ENCODE measurements at regions not wholly inside any gene's neighbourhood (a gene's known extent, or its start where the extent isn't known, plus 50 kb on each side); places are given as distances from the start of the nearest gene placed in this dataset.

GRCh38 chr19:13573056-13573667 is 66.9 kb upstream of the CACNA1A start:
- H3K36me3 Mint-ChIP-seq (ENCODE audit: low read depth, unreplicated experiment): no peaks in the 10 kb centered on the region
- H3K4me1 Mint-ChIP-seq (ENCODE audit: low read depth, unreplicated experiment): no peaks in the 10 kb centered on the region
- no peaks in the 10 kb centered on the region for H3K36me3 ChIP-seq (ENCODE audit: insufficient read depth, low read length)
- no peak for DNase-seq (ENCODE audit: low read depth)
- peaks cover 8% of the 10 kb centered on the region for H3K9me3 ChIP-seq (ENCODE audit: insufficient read depth, low read depth, low read length)
- no peak overlapping the region for H3K4me3 Mint-ChIP-seq (ENCODE audit: unreplicated experiment)
- H3K27ac Mint-ChIP-seq (ENCODE audit: unreplicated experiment): no peak overlapping the region
- TF ChIP-seq, protein P1, sequence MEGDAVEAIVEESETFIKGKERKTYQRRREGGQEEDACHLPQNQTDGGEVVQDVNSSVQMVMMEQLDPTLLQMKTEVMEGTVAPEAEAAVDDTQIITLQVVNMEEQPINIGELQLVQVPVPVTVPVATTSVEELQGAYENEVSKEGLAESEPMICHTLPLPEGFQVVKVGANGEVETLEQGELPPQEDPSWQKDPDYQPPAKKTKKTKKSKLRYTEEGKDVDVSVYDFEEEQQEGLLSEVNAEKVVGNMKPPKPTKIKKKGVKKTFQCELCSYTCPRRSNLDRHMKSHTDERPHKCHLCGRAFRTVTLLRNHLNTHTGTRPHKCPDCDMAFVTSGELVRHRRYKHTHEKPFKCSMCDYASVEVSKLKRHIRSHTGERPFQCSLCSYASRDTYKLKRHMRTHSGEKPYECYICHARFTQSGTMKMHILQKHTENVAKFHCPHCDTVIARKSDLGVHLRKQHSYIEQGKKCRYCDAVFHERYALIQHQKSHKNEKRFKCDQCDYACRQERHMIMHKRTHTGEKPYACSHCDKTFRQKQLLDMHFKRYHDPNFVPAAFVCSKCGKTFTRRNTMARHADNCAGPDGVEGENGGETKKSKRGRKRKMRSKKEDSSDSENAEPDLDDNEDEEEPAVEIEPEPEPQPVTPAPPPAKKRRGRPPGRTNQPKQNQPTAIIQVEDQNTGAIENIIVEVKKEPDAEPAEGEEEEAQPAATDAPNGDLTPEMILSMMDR (IDR thresholded peaks at IDR 0.05; ENCODE audit: insufficient read depth, low read depth, low read length): no peak
- no peak for TF ChIP-seq EZH2 (IDR thresholded peaks at IDR 0.05; ENCODE audit: insufficient read depth, low read length)
- peaks cover 13% of the 10 kb centered on the region for H3K9me3 Mint-ChIP-seq (ENCODE audit: unreplicated experiment)
- H4K20me1 ChIP-seq (ENCODE audit: insufficient read depth, low read length): no peaks in the 10 kb centered on the region
- no peak overlapping the region for H3K27ac ChIP-seq (ENCODE audit: low read depth, low read length)
- no peak overlapping the region for H3K4me2 ChIP-seq (ENCODE audit: low read length)
- no peaks in the 10 kb centered on the region for H3K27me3 ChIP-seq (ENCODE audit: insufficient read depth, low read length)
- no peaks in the 10 kb centered on the region for H3K79me2 ChIP-seq (ENCODE audit: insufficient read depth, low read length)
- no peak for FAIRE-seq
- no peaks in the 10 kb centered on the region for H3K4me1 ChIP-seq (ENCODE audit: insufficient read depth, low read length)
- peaks cover 19% of the 10 kb centered on the region for H3K27me3 Mint-ChIP-seq (ENCODE audit: low read depth, unreplicated experiment)
- H3K9ac ChIP-seq (ENCODE audit: low read length): no peak overlapping the region
- H2AFZ ChIP-seq (ENCODE audit: low read depth, low read length): no peak overlapping the region
- H3K4me3 ChIP-seq (ENCODE audit: insufficient read depth, low read depth, low read length): no peak overlapping the region

DNA sequence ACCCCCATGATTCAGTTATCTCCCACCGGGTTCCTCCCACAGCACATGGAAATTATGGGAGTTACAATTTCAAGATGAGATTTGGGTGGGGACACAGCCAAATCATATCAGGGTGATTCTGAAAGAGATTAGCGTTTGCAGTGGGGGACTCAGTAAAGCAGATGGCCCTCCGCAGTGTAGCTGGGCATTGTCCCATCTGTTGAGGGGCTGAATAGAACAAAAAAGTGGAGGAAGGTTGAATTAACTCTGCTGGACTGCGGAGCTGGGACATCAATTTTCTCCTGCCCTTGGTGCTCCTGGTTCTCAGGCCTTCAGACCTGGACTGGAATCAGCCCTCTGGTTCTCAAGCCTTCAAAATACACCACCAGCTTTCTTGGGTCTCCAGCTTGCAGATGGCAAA is 55.2 kb upstream of the CACNA1A start:
- DNase-seq (ENCODE audit: low read depth): no peak
- H4K20me1 ChIP-seq (ENCODE audit: insufficient read depth, low read length): no peaks in the 10 kb centered on the region
- no peaks in the 10 kb centered on the region for H3K27me3 ChIP-seq (ENCODE audit: insufficient read depth, low read length)
- H3K9me3 ChIP-seq (ENCODE audit: insufficient read depth, low read depth, low read length): no peaks in the 10 kb centered on the region
- H3K27ac ChIP-seq (ENCODE audit: low read depth, low read length): no peak overlapping the region
- H3K27me3 Mint-ChIP-seq (ENCODE audit: low read depth, unreplicated experiment): peaks cover 22% of the 10 kb centered on the region
- H3K4me1 Mint-ChIP-seq (ENCODE audit: low read depth, unreplicated experiment): no peaks in the 10 kb centered on the region
- H2AFZ ChIP-seq (ENCODE audit: low read depth, low read length): no peak overlapping the region
- H3K4me2 ChIP-seq (ENCODE audit: low read length): no peak overlapping the region
- H3K4me3 ChIP-seq (ENCODE audit: insufficient read depth, low read depth, low read length): no peak overlapping the region
- no peak overlapping the region for H3K4me3 Mint-ChIP-seq (ENCODE audit: unreplicated experiment)
- no peak overlapping the region for H3K9ac ChIP-seq (ENCODE audit: low read length)
- peaks cover 4% of the 10 kb centered on the region for H3K9me3 Mint-ChIP-seq (ENCODE audit: unreplicated experiment)
- no peaks in the 10 kb centered on the region for H3K79me2 ChIP-seq (ENCODE audit: insufficient read depth, low read length)
- H3K36me3 ChIP-seq (ENCODE audit: insufficient read depth, low read length): no peaks in the 10 kb centered on the region
- H3K4me1 ChIP-seq (ENCODE audit: insufficient read depth, low read length): no peaks in the 10 kb centered on the region
- FAIRE-seq: no peak
- H3K27ac Mint-ChIP-seq (ENCODE audit: unreplicated experiment): no peak overlapping the region
- TF ChIP-seq, protein P1 (IDR thresholded peaks at IDR 0.05; ENCODE audit: insufficient read depth, low read depth, low read length): no peak
- no peak for TF ChIP-seq EZH2 (IDR thresholded peaks at IDR 0.05; ENCODE audit: insufficient read depth, low read length)
- H3K36me3 Mint-ChIP-seq (ENCODE audit: low read depth, unreplicated experiment): no peaks in the 10 kb centered on the region

DNA sequence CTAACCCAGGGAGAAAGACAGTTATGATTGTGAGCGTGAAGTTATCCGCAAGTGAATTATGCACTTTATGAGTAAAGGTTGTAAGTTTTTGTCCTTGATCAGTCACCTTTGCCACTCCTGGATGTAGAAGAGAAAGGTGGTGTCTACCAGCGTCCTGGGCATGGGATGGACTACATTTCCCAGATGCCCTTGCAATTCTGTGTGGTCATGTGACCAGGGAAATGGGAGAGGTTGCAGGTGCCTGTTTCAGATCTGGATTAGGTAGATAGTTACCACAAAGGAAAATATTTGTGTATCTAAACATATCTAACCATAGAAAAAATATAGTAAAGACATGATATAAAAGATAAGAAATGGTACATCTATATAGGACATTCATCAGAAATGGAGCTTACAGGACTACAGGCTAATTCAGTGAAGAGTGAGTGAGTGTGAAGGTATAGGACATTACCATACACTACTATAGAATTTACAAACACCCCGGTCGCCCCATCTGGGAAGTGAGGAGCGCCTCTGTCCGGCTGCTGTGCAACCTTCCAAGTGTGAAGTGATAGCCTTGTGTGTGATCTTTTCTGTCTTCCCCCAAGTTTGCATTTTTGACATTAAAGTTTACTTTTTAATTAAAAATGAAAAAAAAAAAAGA is 51.6 kb upstream of the CACNA1A start:
- Histone ChIP-seq H3K4me3 (ENCODE audit: insufficient read depth, low read depth, low read length) (no peak overlapping the region), H4K20me1 (ENCODE audit: insufficient read depth, low read length) (no peaks in the 10 kb centered on the region), H3K4me1 (ENCODE audit: insufficient read depth, low read length) (no peaks in the 10 kb centered on the region), H3K27me3 (ENCODE audit: insufficient read depth, low read length) (peaks cover 2% of the 10 kb centered on the region), H3K36me3 (ENCODE audit: insufficient read depth, low read length) (no peaks in the 10 kb centered on the region), H3K4me2 (ENCODE audit: low read length) (no peak overlapping the region), H3K27ac (ENCODE audit: low read depth, low read length) (no peak overlapping the region), H2AFZ (ENCODE audit: low read depth, low read length) (no peak overlapping the region), H3K79me2 (ENCODE audit: insufficient read depth, low read length) (no peaks in the 10 kb centered on the region), H3K9me3 (ENCODE audit: insufficient read depth, low read depth, low read length) (no peaks in the 10 kb centered on the region), H3K9ac (ENCODE audit: low read length) (no peak overlapping the region)
- H3K27me3 Mint-ChIP-seq (ENCODE audit: low read depth, unreplicated experiment): peaks cover 28% of the 10 kb centered on the region
- DNase-seq (ENCODE audit: low read depth): no peak
- no peak overlapping the region for H3K27ac Mint-ChIP-seq (ENCODE audit: unreplicated experiment)
- no peak for TF ChIP-seq EZH2 (IDR thresholded peaks at IDR 0.05; ENCODE audit: insufficient read depth, low read length)
- TF ChIP-seq, protein P1 (IDR thresholded peaks at IDR 0.05; ENCODE audit: insufficient read depth, low read depth, low read length): no peak
- no peak overlapping the region for H3K4me3 Mint-ChIP-seq (ENCODE audit: unreplicated experiment)
- H3K9me3 Mint-ChIP-seq (ENCODE audit: unreplicated experiment): no peaks in the 10 kb centered on the region
- no peak for FAIRE-seq
- H3K4me1 Mint-ChIP-seq (ENCODE audit: low read depth, unreplicated experiment): no peaks in the 10 kb centered on the region
- no peaks in the 10 kb centered on the region for H3K36me3 Mint-ChIP-seq (ENCODE audit: low read depth, unreplicated experiment)
